Ascending aorta (tissue), 2 donors: ENCODE measurements at regions not wholly inside any gene's neighbourhood (a gene's known extent, or its start where the extent isn't known, plus 50 kb on each side); places are given as distances from the start of the nearest gene placed in this dataset.

Experiments
- DNase-seq, 2 donors: peaks; one replicate each; pipeline ENCODE4 v3.0.0-alpha.2; 2019; ENCODE audit warnings: low spot score in 2 of 2
- H3K27ac ChIP-seq, 2 donors: fragments of 200-600 bp; sonication (generic); one replicate each; pipeline ENCODE4 v1.5.1; 2016 to 2017; ENCODE audit warnings: mild to moderate bottlenecking in 1 of 2
- H3K27me3 ChIP-seq: fragments of 200-600 bp; sonication (generic); one replicate; pipeline ENCODE4 v1.5.1; 2017
- H3K36me3 ChIP-seq, 2 donors: fragments of 200-600 bp; sonication (generic); one replicate each; pipeline ENCODE4 v1.5.1; 2016
- H3K4me1 ChIP-seq, 2 donors: fragments of 200-600 bp; sonication (generic); one replicate each; pipeline ENCODE4 v1.5.1; 2016 to 2017; ENCODE audit warnings: mild to moderate bottlenecking in 1 of 2
- H3K4me3 ChIP-seq, 2 donors: fragments of 200-600 bp; sonication (generic); one replicate each; pipeline ENCODE4 v1.5.1; 2016 to 2017; ENCODE audit warnings: mild to moderate bottlenecking in 1 of 2
- H3K9me3 ChIP-seq, 2 donors: fragments of 200-600 bp; sonication (generic); one replicate each; pipeline ENCODE4 v1.5.1; 2016
- CTCF ChIP-seq, 3 experiments: fragments of 200-600 bp in 2 of 3; fragments of 450-650 bp in 1 of 3; sonication (generic) in 2 of 3; IDR thresholded peaks; one replicate each; pipeline ENCODE4 v1.5.1; 2016 to 2019; ENCODE audit warnings: antibody characterized with exemption in 3 of 3, mild to moderate bottlenecking in 1 of 3, moderate library complexity in 1 of 3
- intact Hi-C: fragments of 100-400 bp; cut with DNase I; formaldehyde crosslinking; loops from one replicate; pipeline ENCODE4 v1.15.1; 2023

GRCh38 chr6:139480356-139481165, 106.1 kb upstream of the CITED2 start:
- intact Hi-C loops: no loop called here
- H3K4me3 ChIP-seq: no peak overlapping the region
- H3K27ac ChIP-seq: no peak overlapping the region
- H3K9me3 ChIP-seq: no peaks in the 10 kb centered on the region
- no peaks in the 10 kb centered on the region for H3K4me1 ChIP-seq
- no peak for DNase-seq
- H3K27me3 ChIP-seq: no peaks in the 10 kb centered on the region
- H3K36me3 ChIP-seq: no peaks in the 10 kb centered on the region
- TF ChIP-seq CTCF (IDR thresholded peaks at IDR 0.05): no peak

GRCh38 chr6:139479433-139480222, 105.2 kb upstream of the CITED2 start:
- intact Hi-C loops: no loop called here
- H3K4me3 ChIP-seq: no peak overlapping the region
- TF ChIP-seq CTCF (IDR thresholded peaks at IDR 0.05): no peak
- H3K4me1 ChIP-seq: no peaks in the 10 kb centered on the region
- no peaks in the 10 kb centered on the region for H3K27me3 ChIP-seq
- no peak for DNase-seq
- H3K27ac ChIP-seq: no peak overlapping the region
- H3K36me3 ChIP-seq: no peaks in the 10 kb centered on the region
- no peaks in the 10 kb centered on the region for H3K9me3 ChIP-seq

GRCh38 chr6:139475646-139476045, 101.2 kb upstream of the CITED2 start:
- Histone ChIP-seq H3K27ac (no peak overlapping the region), H3K27me3 (no peaks in the 10 kb centered on the region), H3K4me3 (no peak overlapping the region), H3K36me3 (no peaks in the 10 kb centered on the region), H3K4me1 (peaks cover 6 to 19% of the 10 kb centered on the region in 2 donors), H3K9me3 (no peaks in the 10 kb centered on the region)
- TF ChIP-seq CTCF (IDR thresholded peaks at IDR 0.05): no peak
- DNase-seq: no peak
- intact Hi-C loops: no loop called here

GRCh38 chr6:139475241-139475640, 100.8 kb upstream of the CITED2 start:
- Histone ChIP-seq H3K36me3 (no peaks in the 10 kb centered on the region), H3K4me1 (peaks cover 6 to 19% of the 10 kb centered on the region in 2 donors), H3K27me3 (no peaks in the 10 kb centered on the region), H3K9me3 (no peaks in the 10 kb centered on the region), H3K4me3 (no peak overlapping the region), H3K27ac (no peak overlapping the region)
- no peak for DNase-seq
- TF ChIP-seq CTCF (IDR thresholded peaks at IDR 0.05): no peak
- intact Hi-C loops: no loop called here

GRCh38 chr6:139474145-139475108, 100.0 kb upstream of the CITED2 start:
- Histone ChIP-seq H3K4me1 (peaks cover 6 to 19% of the 10 kb centered on the region in 2 donors), H3K4me3 (peak overlapping the region; percentile 4 to 42), H3K27me3 (no peaks in the 10 kb centered on the region), H3K36me3 (no peaks in the 10 kb centered on the region), H3K9me3 (no peaks in the 10 kb centered on the region), H3K27ac (peak overlapping the region; percentile 17 to 50)
- intact Hi-C loops: no loop called here
- TF ChIP-seq CTCF (IDR thresholded peaks at IDR 0.05): no peak
- no peak for DNase-seq
